Gastrocnemius medialis (tissue), 4 donors: ENCODE measurements at regions not wholly inside any gene's neighbourhood (a gene's known extent, or its start where the extent isn't known, plus 50 kb on each side); places are given as distances from the start of the nearest gene placed in this dataset.

ENCODE experiments used
- ATAC-seq, 2 donors: fragments of 150-250 bp; one replicate each; pipeline ENCODE4 v1.9.1; 2016
- DNase-seq, 2 donors: peaks; one replicate each; pipeline ENCODE4 v3.0.0-alpha.2; 2019
- H3K27ac ChIP-seq, 4 donors: fragments of 200-600 bp; sonication (generic); 1 replicate in 1 of 4; 2 replicates in 3 of 4; pipeline ENCODE4 v1.5.1; 2016 to 2018; ENCODE audit warnings: mild to moderate bottlenecking in 2 of 4, moderate library complexity in 1 of 4
- H3K27me3 ChIP-seq, 3 donors: fragments of 200-600 bp; sonication (generic) in 2 of 3; 1 replicate in 1 of 3; 2 replicates in 2 of 3; pipeline versions ENCODE4 v1.5.1 to v1.6.0; 2016 to 2019; ENCODE audit warnings: mild to moderate bottlenecking in 1 of 3, moderate library complexity in 1 of 3
- H3K36me3 ChIP-seq, 2 donors: fragments of 200-600 bp; sonication (generic) in 1 of 2; one replicate each; pipeline ENCODE4 v1.5.1; 2017 to 2018
- H3K4me1 ChIP-seq, 2 donors: fragments of 200-600 bp; sonication (generic) in 1 of 2; one replicate each; pipeline ENCODE4 v1.5.1; 2016 to 2017; ENCODE audit warnings: mild to moderate bottlenecking in 2 of 2
- H3K4me3 ChIP-seq, 4 donors: fragments of 200-600 bp; sonication (generic) in 3 of 4; 1 replicate in 1 of 4; 2 replicates in 3 of 4; pipeline ENCODE4 v1.5.1; 2016 to 2019; ENCODE audit warnings: mild to moderate bottlenecking in 2 of 4
- H3K9me3 ChIP-seq, 3 donors: fragments of 200-600 bp; sonication (generic) in 2 of 3; 1 replicate in 1 of 3; 2 replicates in 2 of 3; pipeline ENCODE4 v1.5.1; 2016 to 2019
- CTCF ChIP-seq, 5 experiments: fragments of 450-650 bp in 3 of 5; fragments of 200-600 bp in 2 of 5; sonication (generic) in 2 of 5; IDR thresholded peaks in 4 of 5; conservative IDR thresholded peaks in 1 of 5; 1 replicate in 4 of 5; 2 replicates in 1 of 5; pipeline ENCODE4 v1.5.1; 2016 to 2019; ENCODE audit warnings: antibody characterized with exemption in 5 of 5, mild to moderate bottlenecking in 3 of 5, moderate library complexity in 3 of 5
- POLR2A ChIP-seq, 2 donors: fragments of 450-650 bp; IDR thresholded peaks; one replicate each; pipeline ENCODE4 v1.6.1; 2017; ENCODE audit warnings: antibody characterized with exemption in 2 of 2, mild to moderate bottlenecking in 2 of 2, moderate library complexity in 2 of 2
- in situ Hi-C, 4 donors: fragments of 200-750 bp; cut with MboI; loops; one replicate each; pipeline versions ENCODE4 v1.15.0 to v1.8.0; 2017; ENCODE audit warnings: low sequenced_read_pairs in 4 of 4
- intact Hi-C: fragments of 100-400 bp; cut with DNase I; formaldehyde crosslinking; loops from one replicate; pipeline ENCODE4 v1.15.1; 2023; ENCODE audit warnings: low total_unique reads

- TF ChIP-seq POLR2A (IDR thresholded peaks at IDR 0.05) = no peak
- DNase-seq = peak; percentile 32 to 45
- H3K27me3 ChIP-seq = no peaks in the 10 kb centered on the region
- no peaks in the 10 kb centered on the region for H3K4me1 ChIP-seq
- no peaks in the 10 kb centered on the region for H3K36me3 ChIP-seq
- no peak overlapping the region for H3K27ac ChIP-seq
- in situ Hi-C loops (no loop called here), intact Hi-C loops (no loop called here)
- ATAC-seq = peak; percentile 76 to 89
- H3K4me3 ChIP-seq = no peak overlapping the region
- no peaks in the 10 kb centered on the region for H3K9me3 ChIP-seq
Measured at GRCh38 chr6:87925373-87926060, 122.1 kb upstream of the SPACA1 start.

- no peak for ATAC-seq
- TF ChIP-seq CTCF (IDR thresholded peaks at IDR 0.05 in 4 of 5, conservative IDR thresholded peaks at IDR 0.05 in 1 of 5) (no peak), POLR2A (IDR thresholded peaks at IDR 0.05) (no peak)
Measured at GRCh38 chr6:87923389-87924050, 124.1 kb upstream of the SPACA1 start.

GRCh38 chr6:87922947-87923330 is 124.7 kb upstream of the SPACA1 start:
- no peaks in the 10 kb centered on the region for H3K27me3 ChIP-seq
- H3K4me1 ChIP-seq = no peaks in the 10 kb centered on the region
- DNase-seq (no peak), ATAC-seq (no peak)
- no peaks in the 10 kb centered on the region for H3K36me3 ChIP-seq
- in situ Hi-C loops (no loop called here), intact Hi-C loops (no loop called here)
- no peak overlapping the region for H3K27ac ChIP-seq
- no peak for TF ChIP-seq POLR2A (IDR thresholded peaks at IDR 0.05)
- H3K9me3 ChIP-seq = no peaks in the 10 kb centered on the region
- no peak overlapping the region for H3K4me3 ChIP-seq

More at GRCh38 chr6:87923389-87924050, 124.1 kb upstream of the SPACA1 start:
- DNase-seq = no peak
- Histone ChIP-seq H3K27ac (no peak overlapping the region), H3K27me3 (no peaks in the 10 kb centered on the region), H3K4me3 (no peak overlapping the region), H3K4me1 (no peaks in the 10 kb centered on the region), H3K36me3 (no peaks in the 10 kb centered on the region), H3K9me3 (no peaks in the 10 kb centered on the region)
- intact Hi-C loops = no loop called here
- in situ Hi-C loops = no loop called here

- in situ Hi-C loops = no loop called here
Measured at GRCh38 chr6:87922196-87922946, 125.3 kb upstream of the SPACA1 start.

GRCh38 chr6:87921034-87921433 is 126.6 kb upstream of the SPACA1 start:
- Histone ChIP-seq H3K4me3 (no peak overlapping the region), H3K36me3 (no peaks in the 10 kb centered on the region), H3K4me1 (no peaks in the 10 kb centered on the region), H3K27ac (no peak overlapping the region), H3K9me3 (no peaks in the 10 kb centered on the region), H3K27me3 (no peaks in the 10 kb centered on the region)
- no peak for ATAC-seq
- in situ Hi-C loops (no loop called here), intact Hi-C loops (no loop called here)
- no peak for DNase-seq
- TF ChIP-seq POLR2A (IDR thresholded peaks at IDR 0.05) (no peak), CTCF (IDR thresholded peaks at IDR 0.05 in 4 of 5, conservative IDR thresholded peaks at IDR 0.05 in 1 of 5) (no peak)

More at GRCh38 chr6:87922196-87922946, 125.3 kb upstream of the SPACA1 start:
- Histone ChIP-seq H3K4me1 (no peaks in the 10 kb centered on the region), H3K27me3 (no peaks in the 10 kb centered on the region), H3K9me3 (no peaks in the 10 kb centered on the region), H3K36me3 (no peaks in the 10 kb centered on the region), H3K4me3 (no peak overlapping the region), H3K27ac (no peak overlapping the region)
- TF ChIP-seq CTCF (IDR thresholded peaks at IDR 0.05 in 4 of 5, conservative IDR thresholded peaks at IDR 0.05 in 1 of 5) = no peak
- no peak for TF ChIP-seq POLR2A (IDR thresholded peaks at IDR 0.05)
- ATAC-seq (no peak), DNase-seq (no peak)
- intact Hi-C loops = no loop called here
